ENCODE measurements at regions not wholly inside any gene's neighbourhood (a gene's known extent, or its start where the extent isn't known, plus 50 kb on each side); places are given as distances from the start of the nearest gene placed in this dataset.

DNA sequence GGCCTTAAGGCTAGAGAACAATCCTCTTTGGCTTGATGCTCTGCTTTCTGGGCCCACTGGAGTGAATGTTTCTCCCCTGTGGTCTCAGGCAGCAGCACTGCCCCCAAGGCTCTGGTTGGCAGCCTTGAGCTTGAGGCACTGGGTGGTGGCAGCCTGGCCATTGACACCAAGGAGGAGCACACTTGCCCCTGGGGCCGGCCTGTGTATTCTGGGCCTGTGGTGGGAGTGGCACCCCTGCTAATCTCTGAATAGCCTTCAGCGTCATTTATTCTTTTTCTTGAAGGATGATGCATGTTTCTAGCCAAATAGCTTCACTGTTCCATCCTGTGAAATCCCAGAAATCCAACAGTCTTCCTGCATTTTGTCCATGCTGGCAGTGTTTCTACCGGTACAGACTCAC, 191.4 kb downstream of the OLFM4 start:
- TF ChIP-seq, protein P1, sequence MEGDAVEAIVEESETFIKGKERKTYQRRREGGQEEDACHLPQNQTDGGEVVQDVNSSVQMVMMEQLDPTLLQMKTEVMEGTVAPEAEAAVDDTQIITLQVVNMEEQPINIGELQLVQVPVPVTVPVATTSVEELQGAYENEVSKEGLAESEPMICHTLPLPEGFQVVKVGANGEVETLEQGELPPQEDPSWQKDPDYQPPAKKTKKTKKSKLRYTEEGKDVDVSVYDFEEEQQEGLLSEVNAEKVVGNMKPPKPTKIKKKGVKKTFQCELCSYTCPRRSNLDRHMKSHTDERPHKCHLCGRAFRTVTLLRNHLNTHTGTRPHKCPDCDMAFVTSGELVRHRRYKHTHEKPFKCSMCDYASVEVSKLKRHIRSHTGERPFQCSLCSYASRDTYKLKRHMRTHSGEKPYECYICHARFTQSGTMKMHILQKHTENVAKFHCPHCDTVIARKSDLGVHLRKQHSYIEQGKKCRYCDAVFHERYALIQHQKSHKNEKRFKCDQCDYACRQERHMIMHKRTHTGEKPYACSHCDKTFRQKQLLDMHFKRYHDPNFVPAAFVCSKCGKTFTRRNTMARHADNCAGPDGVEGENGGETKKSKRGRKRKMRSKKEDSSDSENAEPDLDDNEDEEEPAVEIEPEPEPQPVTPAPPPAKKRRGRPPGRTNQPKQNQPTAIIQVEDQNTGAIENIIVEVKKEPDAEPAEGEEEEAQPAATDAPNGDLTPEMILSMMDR (IDR thresholded peaks at IDR 0.05): no peak
- no peak for TF ChIP-seq POLR2A (IDR thresholded peaks at IDR 0.05)

Measured in uterus (tissue), 2 donors.